Caki2 (cell line): ENCODE measurements at regions not wholly inside any gene's neighbourhood (a gene's known extent, or its start where the extent isn't known, plus 50 kb on each side); places are given as distances from the start of the nearest gene placed in this dataset.

Experiments
- DNase-seq: peaks from one replicate; pipeline ENCODE4 v3.0.0-alpha.2; 2015; ENCODE audit warnings: low read depth
- in situ Hi-C: cut with HindIII; loops from 2 replicates; pipeline ENCODE4 v1.10.0; 2016; ENCODE audit warnings: low sequenced_read_pairs, low pct_unique_long_range_greater_than_20kb, mixed read lengths

- no peak for DNase-seq
- in situ Hi-C loops = no loop called here
Observed at GRCh38 chr18:28984731-28985130, 807.8 kb upstream of the CDH2 start.

- DNase-seq = no peak
Observed at GRCh38 chr18:28974504-28974903, 797.6 kb upstream of the CDH2 start.

GRCh38 chr18:28973324-28973723 lies 796.4 kb upstream of the CDH2 start:
- DNase-seq = no peak
- in situ Hi-C loops = no loop called here

More at GRCh38 chr18:28974504-28974903, 797.6 kb upstream of the CDH2 start:
- in situ Hi-C loops = no loop called here

GRCh38 chr18:28972333-28972907 lies 795.5 kb upstream of the CDH2 start:
- in situ Hi-C loops = no loop called here
- no peak for DNase-seq

GRCh38 chr18:28963481-28963880 lies 786.6 kb upstream of the CDH2 start:
- no peak for DNase-seq
- in situ Hi-C loops = no loop called here

GRCh38 chr18:28961669-28962228 lies 784.8 kb upstream of the CDH2 start:
- peak; percentile 23 for DNase-seq
- in situ Hi-C loops = no loop called here

- no peak for DNase-seq
- in situ Hi-C loops = no loop called here
Observed at GRCh38 chr18:28960146-28960545, 783.2 kb upstream of the CDH2 start.

GRCh38 chr18:28952339-28952738 lies 775.4 kb upstream of the CDH2 start:
- in situ Hi-C loops = no loop called here
- DNase-seq = no peak

GRCh38 chr18:28947900-28948299 lies 771.0 kb upstream of the CDH2 start:
- in situ Hi-C loops = no loop called here
- no peak for DNase-seq

- no peak for DNase-seq
- in situ Hi-C loops = no loop called here
Observed at GRCh38 chr18:28946471-28946870, 769.5 kb upstream of the CDH2 start.

GRCh38 chr18:28922936-28923335 lies 746.0 kb upstream of the CDH2 start:
- in situ Hi-C loops = no loop called here
- no peak for DNase-seq

GRCh38 chr18:28916456-28916855 lies 739.5 kb upstream of the CDH2 start:
- no peak for DNase-seq
- in situ Hi-C loops = no loop called here

- in situ Hi-C loops = no loop called here
- no peak for DNase-seq
Observed at GRCh38 chr18:28905509-28905908, 728.6 kb upstream of the CDH2 start.

GRCh38 chr18:28904789-28905364 lies 727.9 kb upstream of the CDH2 start:
- in situ Hi-C loops = no loop called here
- DNase-seq = no peak

GRCh38 chr18:28903306-28903705 lies 726.4 kb upstream of the CDH2 start:
- no peak for DNase-seq
- in situ Hi-C loops = no loop called here

- in situ Hi-C loops = no loop called here
- no peak for DNase-seq
Observed at GRCh38 chr18:28890791-28891190, 713.9 kb upstream of the CDH2 start.

- in situ Hi-C loops = no loop called here
- no peak for DNase-seq
Observed at GRCh38 chr18:28884304-28884703, 707.4 kb upstream of the CDH2 start.

- DNase-seq = no peak
- in situ Hi-C loops = no loop called here
Observed at GRCh38 chr18:28880856-28881255, 703.9 kb upstream of the CDH2 start.

- DNase-seq = no peak
- in situ Hi-C loops = no loop called here
Observed at GRCh38 chr18:28875059-28875458, 698.1 kb upstream of the CDH2 start.

GRCh38 chr18:28863396-28863795 lies 686.5 kb upstream of the CDH2 start:
- DNase-seq = no peak
- in situ Hi-C loops = no loop called here
